ENCODE measurements at regions not wholly inside any gene's neighbourhood (a gene's known extent, or its start where the extent isn't known, plus 50 kb on each side); places are given as distances from the start of the nearest gene placed in this dataset.

DNA sequence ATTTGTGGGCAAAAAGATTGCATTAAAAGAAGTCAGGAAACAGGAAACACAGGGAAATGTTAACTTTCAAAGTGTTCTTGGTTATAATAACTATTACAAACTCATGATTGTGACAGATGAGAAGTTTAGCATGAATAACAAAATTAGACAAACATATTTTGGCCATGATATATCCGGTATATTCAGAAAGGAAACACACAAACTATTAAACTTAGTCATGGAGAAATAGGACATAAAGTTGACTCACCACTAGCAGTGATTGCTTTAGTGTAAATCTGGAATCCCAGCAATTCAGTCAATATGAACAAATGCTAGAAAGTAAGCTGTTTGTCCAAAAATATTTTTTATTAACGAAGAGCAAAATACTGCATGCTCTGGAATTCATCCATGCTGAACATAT is 1299.9 kb downstream of the C4orf33 start:
- no peak for TF ChIP-seq POLR2A (IDR thresholded peaks at IDR 0.05)
- TF ChIP-seq, protein P1, sequence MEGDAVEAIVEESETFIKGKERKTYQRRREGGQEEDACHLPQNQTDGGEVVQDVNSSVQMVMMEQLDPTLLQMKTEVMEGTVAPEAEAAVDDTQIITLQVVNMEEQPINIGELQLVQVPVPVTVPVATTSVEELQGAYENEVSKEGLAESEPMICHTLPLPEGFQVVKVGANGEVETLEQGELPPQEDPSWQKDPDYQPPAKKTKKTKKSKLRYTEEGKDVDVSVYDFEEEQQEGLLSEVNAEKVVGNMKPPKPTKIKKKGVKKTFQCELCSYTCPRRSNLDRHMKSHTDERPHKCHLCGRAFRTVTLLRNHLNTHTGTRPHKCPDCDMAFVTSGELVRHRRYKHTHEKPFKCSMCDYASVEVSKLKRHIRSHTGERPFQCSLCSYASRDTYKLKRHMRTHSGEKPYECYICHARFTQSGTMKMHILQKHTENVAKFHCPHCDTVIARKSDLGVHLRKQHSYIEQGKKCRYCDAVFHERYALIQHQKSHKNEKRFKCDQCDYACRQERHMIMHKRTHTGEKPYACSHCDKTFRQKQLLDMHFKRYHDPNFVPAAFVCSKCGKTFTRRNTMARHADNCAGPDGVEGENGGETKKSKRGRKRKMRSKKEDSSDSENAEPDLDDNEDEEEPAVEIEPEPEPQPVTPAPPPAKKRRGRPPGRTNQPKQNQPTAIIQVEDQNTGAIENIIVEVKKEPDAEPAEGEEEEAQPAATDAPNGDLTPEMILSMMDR (IDR thresholded peaks at IDR 0.05): no peak
